Glutamatergic neuron (in vitro differentiated cells): ENCODE measurements at regions not wholly inside any gene's neighbourhood (a gene's known extent, or its start where the extent isn't known, plus 50 kb on each side); places are given as distances from the start of the nearest gene placed in this dataset.

ENCODE experiments used
- DNase-seq: peaks from one replicate; pipeline ENCODE4 v3.0.0; 2022
- H3K27ac Mint-ChIP-seq: one replicate; pipeline ENCODE4 v1.8.0; 2020; ENCODE audit warnings: mild to moderate bottlenecking, mixed read lengths, inconsistent platforms; ENCODE audit not compliant: unreplicated experiment
- H3K27me3 Mint-ChIP-seq: one replicate; pipeline ENCODE4 v1.8.0; 2020; ENCODE audit warnings: mild to moderate bottlenecking, moderate library complexity, mixed read lengths, inconsistent platforms; ENCODE audit not compliant: unreplicated experiment
- H3K36me3 Mint-ChIP-seq: one replicate; pipeline ENCODE4 v1.8.0; 2020; ENCODE audit warnings: mild to moderate bottlenecking, mixed read lengths, inconsistent platforms; ENCODE audit not compliant: unreplicated experiment
- H3K4me1 Mint-ChIP-seq: one replicate; pipeline ENCODE4 v1.8.0; 2020; ENCODE audit warnings: mild to moderate bottlenecking, low read depth, mixed read lengths, inconsistent platforms; ENCODE audit not compliant: unreplicated experiment
- H3K4me3 Mint-ChIP-seq: one replicate; pipeline ENCODE4 v1.8.0; 2020; ENCODE audit warnings: mild to moderate bottlenecking, mixed read lengths, inconsistent platforms; ENCODE audit not compliant: unreplicated experiment
- H3K9me3 Mint-ChIP-seq: one replicate; pipeline ENCODE4 v1.8.0; 2020; ENCODE audit warnings: mild to moderate bottlenecking, moderate library complexity, mixed read lengths, inconsistent platforms; ENCODE audit not compliant: unreplicated experiment
- TF ChIP-seq, protein P1 (sequence below): fragments of 200-600 bp; sonication (generic); IDR thresholded peaks from one replicate; pipeline ENCODE4 v1.5.0; 2021; ENCODE audit not compliant: partially characterized antibody, unreplicated experiment

GRCh38 chr19:28873301-28873700 is 339.6 kb downstream of the UQCRFS1 start:
- no peak overlapping the region for H3K27ac Mint-ChIP-seq
- no peaks in the 10 kb centered on the region for H3K27me3 Mint-ChIP-seq
- H3K4me3 Mint-ChIP-seq, result no peak overlapping the region

DNA sequence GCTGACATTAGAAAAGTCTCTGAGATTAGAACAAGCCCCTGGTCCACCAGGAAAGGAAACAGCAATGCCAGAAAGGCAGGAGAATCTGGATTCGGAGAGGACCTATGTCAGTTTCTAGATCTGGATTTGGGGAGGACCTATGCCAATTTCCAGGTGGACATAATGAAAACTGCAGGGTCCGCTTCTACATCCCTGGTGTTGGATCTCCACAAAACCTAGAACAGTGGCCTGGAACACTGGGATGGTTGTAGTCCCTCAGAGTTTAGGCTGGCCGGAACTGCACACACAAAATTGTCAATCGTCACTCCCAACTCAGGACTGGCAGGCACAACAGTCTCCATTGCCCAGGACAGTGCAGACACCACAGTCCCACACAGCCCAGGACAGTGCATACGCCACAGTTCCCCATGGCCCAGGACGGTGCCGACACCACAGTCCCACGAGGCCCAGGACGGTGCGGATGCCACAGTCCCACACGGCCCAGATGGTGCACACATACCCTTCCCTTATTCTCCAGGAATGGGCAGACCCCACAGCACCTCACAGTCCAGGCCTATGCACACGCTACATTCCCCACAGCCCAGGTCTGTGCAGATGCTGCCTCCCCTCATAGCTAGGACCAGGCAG is 341.7 kb downstream of the UQCRFS1 start:
- Mint-ChIP-seq H3K4me3 (no peak overlapping the region), H3K9me3 (no peaks in the 10 kb centered on the region), H3K27me3 (no peaks in the 10 kb centered on the region), H3K27ac (no peak overlapping the region), H3K4me1 (peaks cover 4% of the 10 kb centered on the region), H3K36me3 (peaks cover 7% of the 10 kb centered on the region)
- TF ChIP-seq, protein P1, sequence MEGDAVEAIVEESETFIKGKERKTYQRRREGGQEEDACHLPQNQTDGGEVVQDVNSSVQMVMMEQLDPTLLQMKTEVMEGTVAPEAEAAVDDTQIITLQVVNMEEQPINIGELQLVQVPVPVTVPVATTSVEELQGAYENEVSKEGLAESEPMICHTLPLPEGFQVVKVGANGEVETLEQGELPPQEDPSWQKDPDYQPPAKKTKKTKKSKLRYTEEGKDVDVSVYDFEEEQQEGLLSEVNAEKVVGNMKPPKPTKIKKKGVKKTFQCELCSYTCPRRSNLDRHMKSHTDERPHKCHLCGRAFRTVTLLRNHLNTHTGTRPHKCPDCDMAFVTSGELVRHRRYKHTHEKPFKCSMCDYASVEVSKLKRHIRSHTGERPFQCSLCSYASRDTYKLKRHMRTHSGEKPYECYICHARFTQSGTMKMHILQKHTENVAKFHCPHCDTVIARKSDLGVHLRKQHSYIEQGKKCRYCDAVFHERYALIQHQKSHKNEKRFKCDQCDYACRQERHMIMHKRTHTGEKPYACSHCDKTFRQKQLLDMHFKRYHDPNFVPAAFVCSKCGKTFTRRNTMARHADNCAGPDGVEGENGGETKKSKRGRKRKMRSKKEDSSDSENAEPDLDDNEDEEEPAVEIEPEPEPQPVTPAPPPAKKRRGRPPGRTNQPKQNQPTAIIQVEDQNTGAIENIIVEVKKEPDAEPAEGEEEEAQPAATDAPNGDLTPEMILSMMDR, result no peak
- DNase-seq, result no peak

More at GRCh38 chr19:28873301-28873700, 339.6 kb downstream of the UQCRFS1 start:
- Mint-ChIP-seq H3K4me1 (no peaks in the 10 kb centered on the region), H3K9me3 (no peaks in the 10 kb centered on the region), H3K36me3 (peaks cover 7% of the 10 kb centered on the region)
- DNase-seq, result no peak
- TF ChIP-seq, protein P1, result no peak

DNA sequence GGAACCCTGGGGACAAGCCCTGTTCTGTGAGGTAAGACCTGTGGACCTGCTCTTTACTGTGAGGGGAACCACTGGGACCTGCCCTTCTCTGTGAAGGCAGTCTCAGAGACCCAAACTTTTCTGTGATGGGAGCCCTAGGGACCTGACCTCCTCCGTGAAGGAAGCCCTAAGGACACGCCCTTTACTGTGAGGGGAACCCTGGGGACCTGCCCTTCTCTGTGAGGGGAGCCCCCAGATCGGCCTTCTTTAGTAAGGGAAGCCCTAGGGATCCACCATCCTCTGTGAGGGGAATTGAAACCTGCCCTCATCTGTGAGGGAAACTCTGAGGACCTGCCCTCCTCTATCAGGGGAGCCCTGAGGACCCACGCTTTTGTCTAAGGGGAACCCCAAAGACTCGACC is 343.5 kb downstream of the UQCRFS1 start:
- TF ChIP-seq, protein P1, result no peak
- no peak overlapping the region for H3K4me3 Mint-ChIP-seq
- peaks cover 2% of the 10 kb centered on the region for H3K27me3 Mint-ChIP-seq
- peaks cover 3% of the 10 kb centered on the region for H3K36me3 Mint-ChIP-seq
- peaks cover 8% of the 10 kb centered on the region for H3K4me1 Mint-ChIP-seq
- H3K27ac Mint-ChIP-seq, result no peak overlapping the region
- H3K9me3 Mint-ChIP-seq, result no peaks in the 10 kb centered on the region
- no peak for DNase-seq

GRCh38 chr19:28868836-28869235 is 344.1 kb downstream of the UQCRFS1 start:
- peaks cover 2% of the 10 kb centered on the region for H3K27me3 Mint-ChIP-seq
- peaks cover 8% of the 10 kb centered on the region for H3K4me1 Mint-ChIP-seq
- no peak overlapping the region for H3K27ac Mint-ChIP-seq
- no peak for DNase-seq
- TF ChIP-seq, protein P1, result no peak
- peaks cover 3% of the 10 kb centered on the region for H3K36me3 Mint-ChIP-seq
- no peaks in the 10 kb centered on the region for H3K9me3 Mint-ChIP-seq
- no peak overlapping the region for H3K4me3 Mint-ChIP-seq

GRCh38 chr19:28867978-28868377 is 345.0 kb downstream of the UQCRFS1 start:
- H3K4me3 Mint-ChIP-seq, result no peak overlapping the region
- H3K9me3 Mint-ChIP-seq, result no peaks in the 10 kb centered on the region
- peaks cover 3% of the 10 kb centered on the region for H3K36me3 Mint-ChIP-seq
- H3K27ac Mint-ChIP-seq, result no peak overlapping the region
- H3K27me3 Mint-ChIP-seq, result peaks cover 2% of the 10 kb centered on the region
- H3K4me1 Mint-ChIP-seq, result peaks cover 8% of the 10 kb centered on the region
- TF ChIP-seq, protein P1, result no peak
- no peak for DNase-seq
